HL-60/S4 treated with phorbol 12-myristate 13-acetate at 8.2 ng/mL for 4 days and 3 days (cell line): ENCODE measurements at regions not wholly inside any gene's neighbourhood (a gene's known extent, or its start where the extent isn't known, plus 50 kb on each side); places are given as distances from the start of the nearest gene placed in this dataset.
"Not testable (repeated sequence)": the region's sequence is repeated elsewhere in the genome, so short reads cannot be mapped to it uniquely, and the experiment has no call there.

Experiments used
- in situ Hi-C: fragments of 300-500 bp; cut with MboI; formaldehyde crosslinking; loops from 2 replicates; pipeline ENCODE4 v1.15.0; 2022; ENCODE audit warnings: low sequenced_read_pairs

GRCh38 chr5:154653764-154654485 is 101.3 kb upstream of the LARP1 start:
- in situ Hi-C loops = no loop called here

- in situ Hi-C loops = no loop called here
Measured at GRCh38 chr5:154653418-154653763, 101.8 kb upstream of the LARP1 start.

- in situ Hi-C loops = no loop called here
Measured at GRCh38 chr5:154652746-154653417, 102.3 kb upstream of the LARP1 start.

GRCh38 chr5:154651795-154652194 is 103.4 kb upstream of the LARP1 start:
- in situ Hi-C loops = not testable (repeated sequence)

GRCh38 chr5:154648706-154649105 is 106.5 kb upstream of the LARP1 start:
- in situ Hi-C loops = loop anchor here (25.0 kb wide), 1 partner anchor 164 kb away; no protein-coding TSS in a partner anchor

GRCh38 chr5:154648229-154648628 is 106.9 kb upstream of the LARP1 start:
- in situ Hi-C loops = loop anchor here (25.0 kb wide), 1 partner anchor 164 kb away; no protein-coding TSS in a partner anchor

- in situ Hi-C loops = loop anchor here (25.0 kb wide), 1 partner anchor 165 kb away; no protein-coding TSS in a partner anchor
Measured at GRCh38 chr5:154647761-154648145, 107.4 kb upstream of the LARP1 start.

- in situ Hi-C loops = loop anchor here (25.0 kb wide), 1 partner anchor 165 kb away; no protein-coding TSS in a partner anchor
Measured at GRCh38 chr5:154647114-154647760, 107.9 kb upstream of the LARP1 start.

- in situ Hi-C loops = loop anchor here (25.0 kb wide), 1 partner anchor 166 kb away; no protein-coding TSS in a partner anchor
Measured at GRCh38 chr5:154646745-154647113, 108.4 kb upstream of the LARP1 start.

- in situ Hi-C loops = loop anchor here (25.0 kb wide), 1 partner anchor 167 kb away; no protein-coding TSS in a partner anchor
Measured at GRCh38 chr5:154644745-154645411, 110.3 kb upstream of the LARP1 start.

GRCh38 chr5:154642499-154643245 is 112.5 kb upstream of the LARP1 start:
- in situ Hi-C loops = loop anchor here (25.0 kb wide), 1 partner anchor 170 kb away; no protein-coding TSS in a partner anchor

GRCh38 chr5:154640213-154640831 is 114.9 kb upstream of the LARP1 start:
- in situ Hi-C loops = loop anchor here (25.0 kb wide), 1 partner anchor 172 kb away; no protein-coding TSS in a partner anchor

GRCh38 chr5:154636786-154637185 is 118.4 kb upstream of the LARP1 start:
- in situ Hi-C loops = loop anchor here (25.0 kb wide), 1 partner anchor 176 kb away; no protein-coding TSS in a partner anchor

- in situ Hi-C loops = loop anchor here (25.0 kb wide), 1 partner anchor 176 kb away; no protein-coding TSS in a partner anchor
Measured at GRCh38 chr5:154636271-154636670, 118.9 kb upstream of the LARP1 start.

GRCh38 chr5:154633744-154634143 is 121.4 kb upstream of the LARP1 start:
- in situ Hi-C loops = loop anchor here (25.0 kb wide), 1 partner anchor 179 kb away; no protein-coding TSS in a partner anchor

- in situ Hi-C loops = loop anchor here (25.0 kb wide), 1 partner anchor 181 kb away; no protein-coding TSS in a partner anchor
Measured at GRCh38 chr5:154631141-154631540, 124.0 kb upstream of the LARP1 start.

GRCh38 chr5:154630410-154630809 is 124.8 kb upstream of the LARP1 start:
- in situ Hi-C loops = loop anchor here (25.0 kb wide), 1 partner anchor 182 kb away; no protein-coding TSS in a partner anchor

- in situ Hi-C loops = loop anchor here (25.0 kb wide), 1 partner anchor 184 kb away; no protein-coding TSS in a partner anchor
Measured at GRCh38 chr5:154628685-154629084, 126.5 kb upstream of the LARP1 start.
